ENCODE measurements at regions not wholly inside any gene's neighbourhood (a gene's known extent, or its start where the extent isn't known, plus 50 kb on each side); places are given as distances from the start of the nearest gene placed in this dataset.

DNA sequence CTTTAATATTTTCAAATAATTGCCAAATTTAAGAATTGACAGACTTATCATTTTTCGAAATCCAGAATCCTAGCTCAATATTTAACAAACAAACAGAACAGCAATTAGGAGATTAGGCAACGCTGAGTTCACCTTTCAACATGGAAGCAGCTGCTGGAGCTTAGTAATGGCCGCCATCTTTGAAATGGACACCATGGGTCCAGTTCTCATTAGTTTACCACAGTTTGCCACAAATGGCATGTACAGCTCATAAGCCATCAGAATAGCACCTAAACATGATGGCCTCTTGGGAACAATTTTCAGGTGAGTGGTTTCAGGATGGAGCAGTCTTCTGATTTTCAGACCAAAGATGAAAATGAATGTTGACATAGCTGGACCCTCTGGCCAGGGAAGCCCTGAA, 313.6 kb upstream of the OBI1 start:
- H3K36me3 Mint-ChIP-seq (ENCODE audit: low read depth): no peaks in the 10 kb centered on the region
- no peaks in the 10 kb centered on the region for H3K9me3 Mint-ChIP-seq
- H3K27me3 Mint-ChIP-seq (ENCODE audit: low read depth, poor library complexity): no peaks in the 10 kb centered on the region
- H3K4me1 Mint-ChIP-seq: no peaks in the 10 kb centered on the region
- TF ChIP-seq, protein P1, sequence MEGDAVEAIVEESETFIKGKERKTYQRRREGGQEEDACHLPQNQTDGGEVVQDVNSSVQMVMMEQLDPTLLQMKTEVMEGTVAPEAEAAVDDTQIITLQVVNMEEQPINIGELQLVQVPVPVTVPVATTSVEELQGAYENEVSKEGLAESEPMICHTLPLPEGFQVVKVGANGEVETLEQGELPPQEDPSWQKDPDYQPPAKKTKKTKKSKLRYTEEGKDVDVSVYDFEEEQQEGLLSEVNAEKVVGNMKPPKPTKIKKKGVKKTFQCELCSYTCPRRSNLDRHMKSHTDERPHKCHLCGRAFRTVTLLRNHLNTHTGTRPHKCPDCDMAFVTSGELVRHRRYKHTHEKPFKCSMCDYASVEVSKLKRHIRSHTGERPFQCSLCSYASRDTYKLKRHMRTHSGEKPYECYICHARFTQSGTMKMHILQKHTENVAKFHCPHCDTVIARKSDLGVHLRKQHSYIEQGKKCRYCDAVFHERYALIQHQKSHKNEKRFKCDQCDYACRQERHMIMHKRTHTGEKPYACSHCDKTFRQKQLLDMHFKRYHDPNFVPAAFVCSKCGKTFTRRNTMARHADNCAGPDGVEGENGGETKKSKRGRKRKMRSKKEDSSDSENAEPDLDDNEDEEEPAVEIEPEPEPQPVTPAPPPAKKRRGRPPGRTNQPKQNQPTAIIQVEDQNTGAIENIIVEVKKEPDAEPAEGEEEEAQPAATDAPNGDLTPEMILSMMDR (IDR thresholded peaks at IDR 0.05): no peak
- no peak overlapping the region for H3K27ac Mint-ChIP-seq
- H3K4me3 Mint-ChIP-seq: no peak overlapping the region
- DNase-seq: no peak

DNA sequence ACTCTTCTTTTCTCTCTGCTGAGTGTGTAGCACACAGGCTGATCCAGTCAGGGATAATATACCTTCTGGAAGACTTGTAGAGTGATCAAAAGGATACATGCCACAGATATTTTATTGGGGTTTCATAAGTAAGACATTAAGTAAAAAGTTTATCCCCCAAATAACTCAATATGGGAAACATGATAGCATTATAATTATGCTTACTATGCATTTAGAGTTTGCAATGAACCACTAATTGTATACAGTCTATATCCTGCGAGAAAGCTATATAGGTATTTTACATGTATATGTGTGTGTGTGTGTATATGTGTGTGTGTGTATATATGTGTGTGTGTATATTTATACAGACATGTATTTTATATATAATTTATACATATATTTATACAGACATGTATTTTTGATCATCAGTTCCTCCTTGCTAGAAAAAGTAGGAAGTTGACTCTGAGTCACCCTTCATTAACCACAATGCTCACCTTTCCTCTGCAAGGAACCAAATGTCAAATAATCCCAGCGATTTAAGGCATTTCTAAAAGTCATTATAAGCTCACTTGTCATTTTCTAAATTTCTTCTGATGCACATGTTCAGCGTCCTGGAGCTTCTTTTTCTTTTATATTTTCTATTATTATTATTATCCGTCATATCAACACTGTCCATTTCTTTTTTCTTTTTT, 312.5 kb upstream of the OBI1 start:
- Mint-ChIP-seq H3K4me1 (no peaks in the 10 kb centered on the region), H3K4me3 (no peak overlapping the region), H3K9me3 (no peaks in the 10 kb centered on the region), H3K27ac (no peak overlapping the region), H3K36me3 (ENCODE audit: low read depth) (no peaks in the 10 kb centered on the region), H3K27me3 (ENCODE audit: low read depth, poor library complexity) (no peaks in the 10 kb centered on the region)
- TF ChIP-seq, protein P1 (IDR thresholded peaks at IDR 0.05): no peak
- no peak for DNase-seq

DNA sequence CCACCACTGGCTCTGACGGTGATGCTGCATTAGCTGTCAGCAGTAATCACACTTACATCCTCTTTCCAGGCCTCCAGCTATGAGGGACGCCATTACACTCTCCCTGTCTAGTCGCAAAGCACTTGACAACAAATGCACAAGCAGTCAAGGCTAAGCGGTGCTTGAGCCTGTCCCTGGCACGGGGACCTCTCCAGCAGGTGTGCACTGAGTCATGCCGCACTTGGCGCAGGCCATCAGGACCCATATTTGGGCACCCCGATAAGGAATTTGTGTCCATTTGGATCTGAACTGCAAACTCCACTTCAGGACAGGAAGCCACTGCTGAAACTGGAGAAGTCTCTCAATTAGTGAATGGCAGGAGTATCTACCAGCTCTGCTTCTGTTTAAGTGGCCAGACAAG, 301.9 kb upstream of the OBI1 start:
- peaks cover 16% of the 10 kb centered on the region for H3K4me1 Mint-ChIP-seq
- TF ChIP-seq, protein P1 (IDR thresholded peaks at IDR 0.05): no peak
- H3K36me3 Mint-ChIP-seq (ENCODE audit: low read depth): no peaks in the 10 kb centered on the region
- no peak for DNase-seq
- H3K27me3 Mint-ChIP-seq (ENCODE audit: low read depth, poor library complexity): no peaks in the 10 kb centered on the region
- H3K27ac Mint-ChIP-seq: no peak overlapping the region
- no peaks in the 10 kb centered on the region for H3K9me3 Mint-ChIP-seq
- H3K4me3 Mint-ChIP-seq: no peak overlapping the region

DNA sequence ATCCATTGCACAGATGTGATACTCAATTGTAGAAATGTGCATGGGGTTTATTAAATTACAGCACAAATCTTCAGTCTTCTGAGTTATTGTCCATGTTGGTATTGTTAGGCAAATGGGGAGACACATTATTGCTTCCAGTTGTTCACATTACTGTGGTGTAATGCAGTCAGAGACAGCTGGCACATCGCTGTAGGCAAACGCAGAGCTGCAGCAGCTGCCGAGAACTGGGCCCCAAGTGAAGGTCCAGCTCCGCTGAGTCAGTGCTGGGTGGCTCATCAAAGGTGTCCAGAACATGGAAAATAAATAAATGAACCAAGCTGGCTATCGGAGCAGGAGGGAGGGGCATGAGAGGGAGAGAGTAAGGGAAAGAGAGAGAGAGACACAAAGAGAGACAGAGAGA, 299.1 kb upstream of the OBI1 start:
- H3K9me3 Mint-ChIP-seq: no peaks in the 10 kb centered on the region
- DNase-seq: no peak
- H3K27me3 Mint-ChIP-seq (ENCODE audit: low read depth, poor library complexity): no peaks in the 10 kb centered on the region
- H3K4me3 Mint-ChIP-seq: no peak overlapping the region
- no peaks in the 10 kb centered on the region for H3K36me3 Mint-ChIP-seq (ENCODE audit: low read depth)
- H3K4me1 Mint-ChIP-seq: peaks cover 16% of the 10 kb centered on the region
- no peak overlapping the region for H3K27ac Mint-ChIP-seq
- TF ChIP-seq, protein P1 (IDR thresholded peaks at IDR 0.05): no peak

DNA sequence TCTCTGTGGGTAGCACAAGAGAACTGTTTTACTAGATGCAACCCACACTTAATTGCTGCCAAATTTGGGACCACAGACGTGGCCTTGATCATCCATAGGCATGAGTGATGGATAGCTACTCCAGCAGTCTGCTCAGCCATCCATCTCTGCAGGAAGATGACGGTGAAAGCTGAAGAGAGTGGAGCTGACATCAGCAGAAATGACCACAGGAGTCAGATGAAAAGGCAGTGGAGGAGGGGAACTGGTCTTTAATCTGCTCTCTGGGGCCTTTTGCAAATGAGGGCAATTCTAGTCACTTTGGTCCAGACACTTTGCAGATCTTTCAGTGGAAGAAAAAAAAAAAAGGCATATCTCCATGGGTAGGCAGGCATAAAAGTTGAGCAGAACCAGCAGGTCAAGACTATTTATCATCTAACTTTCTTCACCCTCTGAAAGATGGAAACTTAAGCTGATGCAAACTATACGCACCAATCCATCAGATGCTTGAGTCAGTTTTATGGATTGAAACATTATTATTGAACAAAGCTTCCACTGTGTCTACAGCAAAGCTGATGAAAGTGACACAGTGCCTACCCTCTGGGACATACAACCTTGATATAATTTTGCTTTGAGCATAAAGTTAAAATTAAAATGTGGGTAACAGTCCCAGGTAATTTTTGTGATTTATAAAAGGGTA, 281.6 kb upstream of the OBI1 start:
- no peak overlapping the region for H3K27ac Mint-ChIP-seq
- no peak for DNase-seq
- H3K27me3 Mint-ChIP-seq (ENCODE audit: low read depth, poor library complexity): peaks cover 3% of the 10 kb centered on the region
- TF ChIP-seq, protein P1 (IDR thresholded peaks at IDR 0.05): no peak
- H3K9me3 Mint-ChIP-seq: no peaks in the 10 kb centered on the region
- no peaks in the 10 kb centered on the region for H3K36me3 Mint-ChIP-seq (ENCODE audit: low read depth)
- peaks cover 23% of the 10 kb centered on the region for H3K4me1 Mint-ChIP-seq
- H3K4me3 Mint-ChIP-seq: no peak overlapping the region

GRCh38 chr13:78934336-78934735, 275.4 kb upstream of the OBI1 start:
- TF ChIP-seq, protein P1 (IDR thresholded peaks at IDR 0.05): no peak
- peak overlapping the region; percentile 86 for H3K27ac Mint-ChIP-seq

More at GRCh38 chr13:78934336-78934735, 275.4 kb upstream of the OBI1 start:
- no peak overlapping the region for H3K4me3 Mint-ChIP-seq
- no peak for DNase-seq
- H3K27me3 Mint-ChIP-seq (ENCODE audit: low read depth, poor library complexity): no peaks in the 10 kb centered on the region
- no peaks in the 10 kb centered on the region for H3K9me3 Mint-ChIP-seq
- no peaks in the 10 kb centered on the region for H3K36me3 Mint-ChIP-seq (ENCODE audit: low read depth)
- peaks cover 19% of the 10 kb centered on the region for H3K4me1 Mint-ChIP-seq

Data from nephron progenitor cell (in vitro differentiated cells).